H9 (cell line): ENCODE measurements at regions not wholly inside any gene's neighbourhood (a gene's known extent, or its start where the extent isn't known, plus 50 kb on each side); places are given as distances from the start of the nearest gene placed in this dataset.

Experiments used
- DNase-seq: peaks from one replicate; pipeline ENCODE4 v3.0.0-alpha.2; 2017
- H2AFZ ChIP-seq: one replicate; pipeline ENCODE4 v1.6.1; 2013; ENCODE audit warnings: mild to moderate bottlenecking, low read length, control low read depth, moderate library complexity
- H2AK5ac ChIP-seq: 2 replicates; pipeline ENCODE4 v1.6.1; 2013; ENCODE audit warnings: low read length, control low read depth, mixed read lengths; ENCODE audit not compliant: insufficient read length
- H2BK120ac ChIP-seq: one replicate; pipeline ENCODE4 v1.6.1; 2013; ENCODE audit warnings: low read depth, mild to moderate bottlenecking, low read length, control low read depth, inconsistent platforms; ENCODE audit not compliant: poor library complexity, severe bottlenecking
- H2BK12ac ChIP-seq: 2 replicates; pipeline ENCODE4 v1.6.1; 2013; ENCODE audit warnings: low read length, control low read depth, mixed read lengths, low read depth; ENCODE audit not compliant: insufficient read length
- H2BK15ac ChIP-seq: 2 replicates; pipeline ENCODE4 v1.6.1; 2013; ENCODE audit warnings: low read depth, low read length, control low read depth
- H2BK20ac ChIP-seq: one replicate; pipeline ENCODE4 v1.6.1; 2013; ENCODE audit warnings: low read depth, mild to moderate bottlenecking, low read length, control low read depth, inconsistent platforms; ENCODE audit not compliant: poor library complexity, severe bottlenecking
- H2BK5ac ChIP-seq: 2 replicates; pipeline ENCODE4 v1.6.1; 2013; ENCODE audit warnings: low read length, control low read depth, mixed read lengths; ENCODE audit not compliant: insufficient read length
- H3K14ac ChIP-seq: 2 replicates; pipeline ENCODE4 v1.6.1; 2013; ENCODE audit warnings: low read length, control low read depth; ENCODE audit not compliant: insufficient read depth
- H3K18ac ChIP-seq: 2 replicates; pipeline ENCODE4 v1.6.1; 2013; ENCODE audit warnings: low read depth, mild to moderate bottlenecking, mixed read lengths, low read length, control low read depth; ENCODE audit not compliant: insufficient read length
- H3K23ac ChIP-seq: 2 replicates; pipeline ENCODE4 v1.6.1; 2013; ENCODE audit warnings: low read length, control low read depth, mixed read lengths, low read depth; ENCODE audit not compliant: insufficient read length
- H3K23me2 ChIP-seq: 2 replicates; pipeline ENCODE4 v1.6.1; 2013; ENCODE audit warnings: low read depth, mild to moderate bottlenecking, mixed read lengths, low read length, control low read depth; ENCODE audit not compliant: insufficient read length, poor library complexity, severe bottlenecking
- H3K27ac ChIP-seq: 2 replicates; pipeline ENCODE4 v1.5.1; 2013; ENCODE audit warnings: low read length, control low read depth, mixed read lengths, low read depth; ENCODE audit not compliant: insufficient read length
- H3K27me3 ChIP-seq: 2 replicates; pipeline ENCODE4 v1.6.1; 2013; ENCODE audit warnings: low read length, control low read depth, inconsistent platforms; ENCODE audit not compliant: insufficient read depth
- H3K4ac ChIP-seq: 2 replicates; pipeline ENCODE4 v1.6.1; 2013; ENCODE audit warnings: low read depth, mild to moderate bottlenecking, control low read depth, inconsistent platforms, low read length, moderate library complexity
- H3K4me1 ChIP-seq: 2 replicates; pipeline ENCODE4 v1.6.1; 2013; ENCODE audit warnings: low read length, control low read depth, inconsistent platforms; ENCODE audit not compliant: insufficient read depth
- H3K4me2 ChIP-seq: 2 replicates; pipeline ENCODE4 v1.6.1; 2013; ENCODE audit warnings: low read length, control low read depth, mixed read lengths; ENCODE audit not compliant: insufficient read length, insufficient read depth
- H3K56ac ChIP-seq: 2 replicates; pipeline ENCODE4 v1.6.1; 2013; ENCODE audit warnings: low read depth, mild to moderate bottlenecking, mixed read lengths, low read length, control low read depth; ENCODE audit not compliant: insufficient read length
- H3K79me1 ChIP-seq: 2 replicates; pipeline ENCODE4 v1.6.1; 2013; ENCODE audit warnings: low read depth, mild to moderate bottlenecking, moderate library complexity, low read length, control low read depth, inconsistent platforms; ENCODE audit not compliant: insufficient read depth, poor library complexity, severe bottlenecking
- H3K79me2 ChIP-seq: 2 replicates; pipeline ENCODE4 v1.6.1; 2013; ENCODE audit warnings: low read length, control low read depth, inconsistent platforms; ENCODE audit not compliant: insufficient read depth
- H3K9ac ChIP-seq: 2 replicates; pipeline ENCODE4 v1.6.1; 2013; ENCODE audit warnings: low read length, control low read depth, mixed read lengths; ENCODE audit not compliant: insufficient read length; ENCODE audit errors: extremely low read depth
- H3K9me3 ChIP-seq: one replicate; pipeline ENCODE4 v1.6.1; 2013; ENCODE audit warnings: low read depth, low read length, inconsistent platforms; ENCODE audit not compliant: control insufficient read depth
- H3T11ph ChIP-seq: one replicate; pipeline ENCODE4 v1.6.1; 2013; ENCODE audit warnings: mild to moderate bottlenecking, low read length, control low read depth, inconsistent platforms
- H4K20me1 ChIP-seq: one replicate; pipeline ENCODE4 v1.6.1; 2013; ENCODE audit not compliant: control insufficient read depth, insufficient read length, insufficient read depth
- H4K5ac ChIP-seq: 2 replicates; pipeline ENCODE4 v1.6.1; 2013; ENCODE audit warnings: low read depth, mild to moderate bottlenecking, mixed read lengths, low read length, control low read depth; ENCODE audit not compliant: insufficient read length
- H4K8ac ChIP-seq: replicated peaks from 2 replicates; pipeline ENCODE4 v1.6.1; 2013; ENCODE audit warnings: low read length, control low read depth, mixed read lengths, low read depth; ENCODE audit not compliant: insufficient read length
- H4K91ac ChIP-seq: 2 replicates; pipeline ENCODE4 v1.6.1; 2013; ENCODE audit warnings: low read depth, mild to moderate bottlenecking, moderate library complexity, mixed read lengths, low read length, control low read depth; ENCODE audit not compliant: insufficient read length
- H3K27ac Mint-ChIP-seq, 3 experiments: 2 replicates in 2 of 3; 3 replicates in 1 of 3; pipeline ENCODE4 v1.8.0; 2020 to 2021; ENCODE audit warnings: mixed read lengths in 3 of 3, mild to moderate bottlenecking in 1 of 3, moderate library complexity in 1 of 3
- H3K27me3 Mint-ChIP-seq: 2 replicates; pipeline ENCODE4 v1.8.0; 2021; ENCODE audit warnings: low read depth, mild to moderate bottlenecking, moderate library complexity, mixed read lengths
- H3K36me3 Mint-ChIP-seq, 3 experiments: 2 replicates in 2 of 3; 3 replicates in 1 of 3; pipeline ENCODE4 v1.8.0; 2020 to 2021; ENCODE audit warnings: low read depth in 3 of 3, mixed read lengths in 3 of 3; ENCODE audit not compliant: insufficient read depth in 1 of 3
- H3K4me1 Mint-ChIP-seq, 2 experiments: 2 replicates each; pipeline ENCODE4 v1.8.0; 2020; ENCODE audit warnings: mixed read lengths in 2 of 2
- H3K4me3 Mint-ChIP-seq, 2 experiments: 2 replicates in 1 of 2; 3 replicates in 1 of 2; pipeline ENCODE4 v1.8.0; 2020 to 2021; ENCODE audit warnings: mild to moderate bottlenecking in 2 of 2, mixed read lengths in 2 of 2, moderate library complexity in 1 of 2
- H3K9me3 Mint-ChIP-seq, 2 experiments: 2 replicates in 1 of 2; 3 replicates in 1 of 2; pipeline ENCODE4 v1.8.0; 2020; ENCODE audit warnings: mild to moderate bottlenecking in 2 of 2, mixed read lengths in 2 of 2, moderate library complexity in 1 of 2
- WGBS: extraction: QIAGEN DNeasy Blood & Tissue Kit; methylation state at CpG from one replicate; pipeline ENCODE4 v1.1.7; 2013; ENCODE audit warnings: missing lambda C conversion rate, low lambda C conversion rate, mixed read lengths; ENCODE audit not compliant: insufficient read length; ENCODE audit errors: extremely low coverage; 5-methylcytosine and 5-hydroxymethylcytosine counted together
- TF ChIP-seq, protein P1 (sequence below): fragments of 200-600 bp; sonication (generic); conservative IDR thresholded peaks from 3 replicates; pipeline ENCODE4 v1.8.0; 2021; ENCODE audit warnings: antibody characterized with exemption, mild to moderate bottlenecking

DNA sequence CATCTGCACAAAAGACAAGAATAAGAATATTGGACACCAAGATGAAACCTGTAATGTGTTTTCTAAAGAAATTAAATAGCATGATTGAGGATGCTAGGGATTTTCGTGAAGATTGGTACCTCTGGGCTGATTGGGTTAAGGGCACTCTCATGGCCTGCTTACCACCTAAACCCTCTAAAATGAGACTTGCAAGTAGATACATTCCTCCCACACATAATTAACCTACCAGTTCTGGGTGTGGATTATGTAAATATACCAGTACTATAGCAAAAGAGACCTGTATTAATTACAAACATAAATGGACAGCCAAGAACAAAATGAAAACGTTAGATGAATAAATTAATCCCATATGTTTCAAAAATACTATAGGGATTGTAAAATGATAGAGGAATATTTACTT, 1069.6 kb upstream of the B3GALT2 start:
- H2AFZ ChIP-seq: no peak overlapping the region
- no peak overlapping the region for H2BK15ac ChIP-seq
- H3K36me3 Mint-ChIP-seq: no peaks in the 10 kb centered on the region
- H4K8ac ChIP-seq: no peak overlapping the region
- H3K4ac ChIP-seq: no peak overlapping the region
- no peak overlapping the region for H3K23ac ChIP-seq
- WGBS: no CpG with 5 or more reads among the region's 2 CpGs
- H4K91ac ChIP-seq: no peak overlapping the region
- no peak overlapping the region for H3K18ac ChIP-seq
- H2BK5ac ChIP-seq: no peak overlapping the region
- no peak overlapping the region for H3T11ph ChIP-seq
- no peak overlapping the region for H3K14ac ChIP-seq
- H4K5ac ChIP-seq: no peak overlapping the region
- no peak overlapping the region for H3K27ac Mint-ChIP-seq
- no peaks in the 10 kb centered on the region for H4K20me1 ChIP-seq
- H3K9ac ChIP-seq: no peak overlapping the region
- H3K9me3 Mint-ChIP-seq: 0 out of 5 replicates have a peak, but pooled peaks cover 0 to 2% of the 10 kb centered on the region in 2 experiments
- H3K4me1 Mint-ChIP-seq: peaks cover 0 to 4% of the 10 kb centered on the region in 2 experiments; a peak in 1 of 4 replicates
- no peaks in the 10 kb centered on the region for H3K27me3 ChIP-seq
- H3K9me3 ChIP-seq: no peaks in the 10 kb centered on the region
- no peaks in the 10 kb centered on the region for H3K4me1 ChIP-seq
- H2BK20ac ChIP-seq: no peak overlapping the region
- no peak overlapping the region for H2BK120ac ChIP-seq
- no peaks in the 10 kb centered on the region for H3K23me2 ChIP-seq
- no peak overlapping the region for H2BK12ac ChIP-seq
- H3K27me3 Mint-ChIP-seq: no peaks in the 10 kb centered on the region
- H3K79me1 ChIP-seq: no peaks in the 10 kb centered on the region
- no peak overlapping the region for H3K4me2 ChIP-seq
- no peak overlapping the region for H3K27ac ChIP-seq
- no peak overlapping the region for H3K4me3 Mint-ChIP-seq
- TF ChIP-seq, protein P1, sequence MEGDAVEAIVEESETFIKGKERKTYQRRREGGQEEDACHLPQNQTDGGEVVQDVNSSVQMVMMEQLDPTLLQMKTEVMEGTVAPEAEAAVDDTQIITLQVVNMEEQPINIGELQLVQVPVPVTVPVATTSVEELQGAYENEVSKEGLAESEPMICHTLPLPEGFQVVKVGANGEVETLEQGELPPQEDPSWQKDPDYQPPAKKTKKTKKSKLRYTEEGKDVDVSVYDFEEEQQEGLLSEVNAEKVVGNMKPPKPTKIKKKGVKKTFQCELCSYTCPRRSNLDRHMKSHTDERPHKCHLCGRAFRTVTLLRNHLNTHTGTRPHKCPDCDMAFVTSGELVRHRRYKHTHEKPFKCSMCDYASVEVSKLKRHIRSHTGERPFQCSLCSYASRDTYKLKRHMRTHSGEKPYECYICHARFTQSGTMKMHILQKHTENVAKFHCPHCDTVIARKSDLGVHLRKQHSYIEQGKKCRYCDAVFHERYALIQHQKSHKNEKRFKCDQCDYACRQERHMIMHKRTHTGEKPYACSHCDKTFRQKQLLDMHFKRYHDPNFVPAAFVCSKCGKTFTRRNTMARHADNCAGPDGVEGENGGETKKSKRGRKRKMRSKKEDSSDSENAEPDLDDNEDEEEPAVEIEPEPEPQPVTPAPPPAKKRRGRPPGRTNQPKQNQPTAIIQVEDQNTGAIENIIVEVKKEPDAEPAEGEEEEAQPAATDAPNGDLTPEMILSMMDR: no peak
- no peak overlapping the region for H2AK5ac ChIP-seq
- no peaks in the 10 kb centered on the region for H3K79me2 ChIP-seq
- no peak overlapping the region for H3K56ac ChIP-seq
- DNase-seq: no peak
